ENCODE measurements at regions not wholly inside any gene's neighbourhood (a gene's known extent, or its start where the extent isn't known, plus 50 kb on each side); places are given as distances from the start of the nearest gene placed in this dataset.

DNA sequence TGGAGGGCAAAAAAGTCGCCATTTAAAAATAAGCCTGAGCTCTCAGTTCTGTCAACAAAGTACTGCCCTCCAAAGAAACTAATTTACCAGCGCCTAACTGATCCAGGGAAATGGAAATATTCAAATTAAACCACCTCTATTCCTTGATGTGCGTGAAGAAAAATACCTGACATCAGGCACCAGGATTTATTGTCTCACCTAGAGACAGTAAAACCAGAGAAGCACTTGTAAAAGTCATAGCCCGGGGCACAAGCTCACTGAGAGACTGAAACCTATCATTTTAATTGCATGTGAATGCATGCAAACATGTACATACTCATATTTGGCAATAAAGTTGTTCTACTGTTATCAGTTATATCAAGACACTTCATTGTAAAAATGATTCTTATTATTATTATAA, 147.3 kb upstream of the VSTM2A start:
- H2AK5ac ChIP-seq (ENCODE audit: low read depth, low read length): no peak overlapping the region
- no peak overlapping the region for H3K4me2 ChIP-seq (ENCODE audit: insufficient read depth in 1 of 2, low read depth in 2 of 2, low read length in 2 of 2)
- H3K27ac ChIP-seq (ENCODE audit: low read depth, low read length): no peak overlapping the region
- no peak overlapping the region for H2BK12ac ChIP-seq (ENCODE audit: low read depth, low read length)
- no peak overlapping the region for H3K4ac ChIP-seq (replicated peaks; ENCODE audit: insufficient read length, low read depth, low read length)
- ChIA-PET CTCF (ENCODE audit: partially characterized antibody) (interaction anchor here (1.0 kb wide), 1 partner anchor 21 kb away, joined by 3 read pairs; no protein-coding TSS in a partner anchor), POLR2A (ENCODE audit: partially characterized antibody) (no interaction called here)
- no peak overlapping the region for H3K9ac ChIP-seq (replicated peaks in 1 of 4; ENCODE audit: extremely low read depth in 1 of 4, low read depth in 3 of 4, low read length in 3 of 4)
- H3K36me3 ChIP-seq (ENCODE audit: control insufficient read depth in 2 of 4, insufficient read depth in 4 of 4, low read length in 3 of 4): peaks cover 0 to 2% (median 0%) of the 10 kb centered on the region in 4 experiments; a peak in 1 of 8 replicates
- H3K9me3 ChIP-seq (ENCODE audit: insufficient read depth in 2 of 2, low read depth in 1 of 2, low read length in 1 of 2): peaks cover 6 to 7% of the 10 kb centered on the region in 2 experiments; a peak in 3 of 4 replicates
- no peak for TF ChIP-seq KDM4A (IDR thresholded peaks at IDR 0.05; ENCODE audit: low read depth, low read length, severe bottlenecking)
- TF ChIP-seq, protein P1, sequence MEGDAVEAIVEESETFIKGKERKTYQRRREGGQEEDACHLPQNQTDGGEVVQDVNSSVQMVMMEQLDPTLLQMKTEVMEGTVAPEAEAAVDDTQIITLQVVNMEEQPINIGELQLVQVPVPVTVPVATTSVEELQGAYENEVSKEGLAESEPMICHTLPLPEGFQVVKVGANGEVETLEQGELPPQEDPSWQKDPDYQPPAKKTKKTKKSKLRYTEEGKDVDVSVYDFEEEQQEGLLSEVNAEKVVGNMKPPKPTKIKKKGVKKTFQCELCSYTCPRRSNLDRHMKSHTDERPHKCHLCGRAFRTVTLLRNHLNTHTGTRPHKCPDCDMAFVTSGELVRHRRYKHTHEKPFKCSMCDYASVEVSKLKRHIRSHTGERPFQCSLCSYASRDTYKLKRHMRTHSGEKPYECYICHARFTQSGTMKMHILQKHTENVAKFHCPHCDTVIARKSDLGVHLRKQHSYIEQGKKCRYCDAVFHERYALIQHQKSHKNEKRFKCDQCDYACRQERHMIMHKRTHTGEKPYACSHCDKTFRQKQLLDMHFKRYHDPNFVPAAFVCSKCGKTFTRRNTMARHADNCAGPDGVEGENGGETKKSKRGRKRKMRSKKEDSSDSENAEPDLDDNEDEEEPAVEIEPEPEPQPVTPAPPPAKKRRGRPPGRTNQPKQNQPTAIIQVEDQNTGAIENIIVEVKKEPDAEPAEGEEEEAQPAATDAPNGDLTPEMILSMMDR (IDR thresholded peaks at IDR 0.05; ENCODE audit: control extremely low read depth in 1 of 3, insufficient read depth in 1 of 3, low read depth in 1 of 3, low read length in 3 of 3): no peak
- no peak overlapping the region for H3K4me3 ChIP-seq (ENCODE audit: extremely low read depth in 1 of 4, insufficient read depth in 2 of 4, low read depth in 3 of 4, low read length in 4 of 4)
- H3K56ac ChIP-seq (replicated peaks; ENCODE audit: insufficient read length, low read depth, low read length): no peak overlapping the region
- H3K4me1 ChIP-seq (replicated peaks in 1 of 4; ENCODE audit: control insufficient read depth in 3 of 4, insufficient read depth in 4 of 4, low read length in 3 of 4): no peaks in the 10 kb centered on the region
- no peak overlapping the region for H3K18ac ChIP-seq (ENCODE audit: extremely low read depth, low read length)
- H3K79me1 ChIP-seq (ENCODE audit: low read depth, low read length): no peaks in the 10 kb centered on the region
- WGBS, 2 experiments (ENCODE audit: extremely low coverage in 1 of 2, insufficient coverage in 1 of 2, insufficient read length in 1 of 2, insufficient replicate concordance in 2 of 2, low coverage in 1 of 2, low lambda C conversion rate in 2 of 2, missing lambda C conversion rate in 1 of 2): 91% methylated on average over 4 of the region's 4 CpGs; no CpG with 5 or more reads in 1 of the 2 experiments
- DNase-seq (ENCODE audit: low read depth in 1 of 2, low spot score in 2 of 2) (no peak), FAIRE-seq (no peak)
- H4K91ac ChIP-seq (replicated peaks; ENCODE audit: insufficient read length, low read length): no peak overlapping the region
- H2BK5ac ChIP-seq (ENCODE audit: low read depth, low read length): no peak overlapping the region
- no peak overlapping the region for H3K14ac ChIP-seq (ENCODE audit: insufficient read length)
- no peaks in the 10 kb centered on the region for H3K27me3 ChIP-seq (replicated peaks in 1 of 4; ENCODE audit: control insufficient read depth in 3 of 4, extremely low read depth in 1 of 4, insufficient read depth in 3 of 4, low read length in 3 of 4)
- H3K79me2 ChIP-seq (ENCODE audit: control insufficient read depth in 1 of 2, insufficient read depth in 2 of 2, low read length in 2 of 2): no peaks in the 10 kb centered on the region
- no peak overlapping the region for H2AFZ ChIP-seq (ENCODE audit: low read length)
- no peak overlapping the region for H2BK120ac ChIP-seq (replicated peaks; ENCODE audit: low read depth, low read length)
- no peak overlapping the region for H2BK15ac ChIP-seq (ENCODE audit: low read length)
- H4K5ac ChIP-seq (ENCODE audit: insufficient read length, low read depth, low read length): no peak overlapping the region
- H3K23me2 ChIP-seq (ENCODE audit: low read depth, low read length): no peaks in the 10 kb centered on the region
- H4K20me1 ChIP-seq (replicated peaks in 1 of 2; ENCODE audit: control insufficient read depth in 1 of 2, insufficient read depth in 2 of 2, low read length in 2 of 2): no peaks in the 10 kb centered on the region
- no peak overlapping the region for H2BK20ac ChIP-seq (ENCODE audit: low read length)
- H4K8ac ChIP-seq (ENCODE audit: extremely low read depth, insufficient read depth, low read length): no peak overlapping the region
- H3K23ac ChIP-seq (ENCODE audit: insufficient read length): no peak overlapping the region

All from H1 (cell line).